Endothelial cell of umbilical vein (primary cell): ENCODE measurements at regions not wholly inside any gene's neighbourhood (a gene's known extent, or its start where the extent isn't known, plus 50 kb on each side); places are given as distances from the start of the nearest gene placed in this dataset.

Source experiments
- BruUV-seq: library from RNA; stranded (reverse); fragments of 400-500 nt; replicated peaks from 2 replicates; lab custom pipeline; 2021; lab: Mats Ljungman, UMichigan
- CTCF ChIA-PET: fragments of 300-600, 350-600 bp; sonication (Branson Sonifier 250); formaldehyde crosslinking; loops from one replicate; lab custom pipeline; 2021; ENCODE audit warnings: antibody characterized with exemption, inconsistent platforms; lab: Charles Lee
- POLR2A ChIA-PET: fragments of 300-600, 350-600 bp; sonication (Branson Sonifier 250); formaldehyde crosslinking; loops from one replicate; lab custom pipeline; 2021; ENCODE audit warnings: antibody characterized with exemption, inconsistent platforms; lab: Charles Lee
- DNase-seq: peaks from one replicate; pipeline ENCODE4 v3.0.0-alpha.2; 2011; ENCODE audit warnings: low read depth, low spot score
- FAIRE-seq: peaks from 2 replicates; lab custom pipeline; 2011; peaks lifted over from hg19 to GRCh38; lab: Jason Lieb, UNC
- H2AFZ ChIP-seq: 2 replicates; pipeline ENCODE4 v1.6.0; 2012; ENCODE audit warnings: low read depth, low read length, control low read depth, inconsistent platforms
- H3K27ac ChIP-seq: 2 replicates; pipeline ENCODE4 v1.5.1; 2011; ENCODE audit warnings: low read depth, mild to moderate bottlenecking, control low read depth, low read length, moderate library complexity; ENCODE audit not compliant: insufficient read depth
- H3K27me3 ChIP-seq, 2 experiments: 2 replicates each; pipeline versions ENCODE4 v1.6.0 to v1.6.1; 2011; ENCODE audit warnings: low read length in 2 of 2, mixed read lengths in 1 of 2; ENCODE audit not compliant: control insufficient read depth in 2 of 2, insufficient read depth in 2 of 2
- H3K36me3 ChIP-seq, 2 experiments: 2 replicates in 1 of 2; 3 replicates in 1 of 2; pipeline ENCODE4 v1.5.1; 2011; ENCODE audit warnings: low read length in 2 of 2, mild to moderate bottlenecking in 1 of 2, moderate library complexity in 1 of 2; ENCODE audit not compliant: control insufficient read depth in 2 of 2, insufficient read depth in 2 of 2; ENCODE audit errors: extremely low read depth in 1 of 2
- H3K4me1 ChIP-seq: 3 replicates; pipeline ENCODE4 v1.5.1; 2011; ENCODE audit warnings: mild to moderate bottlenecking, low read length; ENCODE audit not compliant: control insufficient read depth, insufficient read depth; ENCODE audit errors: extremely low read depth
- H3K4me2 ChIP-seq: 2 replicates; pipeline ENCODE4 v1.6.1; 2011; ENCODE audit warnings: low read length, control low read depth, mixed read lengths; ENCODE audit not compliant: insufficient read depth
- H3K4me3 ChIP-seq, 3 experiments: fragments of 200-600 bp in 1 of 3; sonication (generic), shearing (Covaris generic) in 1 of 3; replicated peaks in 1 of 3; 2 replicates each; pipeline ENCODE4 v1.5.1; 2011 to 2016; ENCODE audit warnings: control low read depth in 3 of 3, low read length in 3 of 3, mild to moderate bottlenecking in 2 of 3, inconsistent platforms in 1 of 3, low read depth in 1 of 3, moderate library complexity in 1 of 3; ENCODE audit not compliant: insufficient read depth in 1 of 3
- H3K79me2 ChIP-seq: 2 replicates; pipeline ENCODE4 v1.6.0; 2012; ENCODE audit warnings: low read length, inconsistent platforms; ENCODE audit not compliant: control insufficient read depth, insufficient read depth
- H3K9ac ChIP-seq: replicated peaks from 2 replicates; pipeline ENCODE3; 2011; ENCODE audit warnings: low read length, control low read depth; ENCODE audit not compliant: insufficient read depth; ENCODE audit errors: extremely low read depth
- H3K9me1 ChIP-seq: replicated peaks from 3 replicates; pipeline ENCODE4 v1.6.0; 2011; ENCODE audit warnings: mild to moderate bottlenecking, low read length; ENCODE audit not compliant: control insufficient read depth, insufficient read depth; ENCODE audit errors: extremely low read depth
- H3K9me3 ChIP-seq: replicated peaks from 2 replicates; pipeline ENCODE4 v1.5.1; 2012; ENCODE audit warnings: low read length, inconsistent platforms; ENCODE audit not compliant: control insufficient read depth, insufficient read depth
- H4K20me1 ChIP-seq: replicated peaks from 2 replicates; pipeline ENCODE3; 2011; ENCODE audit warnings: mild to moderate bottlenecking, low read length; ENCODE audit not compliant: control insufficient read depth, insufficient read depth; ENCODE audit errors: extremely low read depth
- CTCF ChIP-seq, 2 donors: IDR thresholded peaks; 1 replicate in 1 of 2; 2 replicates in 1 of 2; pipeline ENCODE4 v1.5.1; 2011; ENCODE audit warnings: low read length in 2 of 2, mild to moderate bottlenecking in 2 of 2, moderate library complexity in 2 of 2, control low read depth in 1 of 2, inconsistent platforms in 1 of 2, low read depth in 1 of 2; ENCODE audit not compliant: insufficient read depth in 1 of 2; ENCODE audit errors: extremely low read depth in 1 of 2
- GATA2 ChIP-seq: IDR thresholded peaks from 2 replicates; pipeline ENCODE4 v1.7.0; 2011; ENCODE audit warnings: low read depth, mild to moderate bottlenecking, moderate library complexity, mixed read lengths, low read length; ENCODE audit not compliant: insufficient read length, insufficient read depth
- JUN ChIP-seq: IDR thresholded peaks from 2 replicates; pipeline ENCODE4 v1.6.1; 2011; ENCODE audit warnings: borderline replicate concordance, low read depth; ENCODE audit not compliant: insufficient read length, insufficient read depth
- MAX ChIP-seq: IDR thresholded peaks from 2 replicates; pipeline ENCODE4 v1.6.1; 2011; ENCODE audit not compliant: insufficient read depth, insufficient read length
- MYC ChIP-seq: IDR thresholded peaks from one replicate; pipeline ENCODE4 v1.6.1; 2011; ENCODE audit warnings: mild to moderate bottlenecking, low read depth, low read length
- POLR2A ChIP-seq: IDR thresholded peaks from 2 replicates; pipeline ENCODE4 v1.6.1; 2012; ENCODE audit warnings: low read depth, mild to moderate bottlenecking, control low read depth, low read length
- POLR2AphosphoS5 ChIP-seq: IDR thresholded peaks from 2 replicates; pipeline ENCODE4 v1.6.1; 2012; ENCODE audit warnings: low read depth, mild to moderate bottlenecking, control low read depth, low read length, moderate library complexity; ENCODE audit not compliant: insufficient read depth
- dilution Hi-C: fragments of 300-500 bp; cut with MboI; formaldehyde crosslinking; loops from one replicate; pipeline ENCODE4 v1.15.0; 2019; ENCODE audit warnings: low sequenced_read_pairs; ENCODE audit not compliant: extremely low pct_ligation_motif_present
- intact Hi-C: fragments of 100-400 bp; cut with micrococcal nuclease; formaldehyde crosslinking; loops from one replicate; pipeline ENCODE4 v1.10.0; 2022

- Histone ChIP-seq H3K4me1 (no peaks in the 10 kb centered on the region), H3K9me3 (no peaks in the 10 kb centered on the region), H3K4me3 (no peak overlapping the region), H4K20me1 (no peaks in the 10 kb centered on the region), H3K27ac (no peak overlapping the region), H3K36me3 (no peaks in the 10 kb centered on the region), H3K9me1 (no peaks in the 10 kb centered on the region), H3K4me2 (no peak overlapping the region), H3K79me2 (no peaks in the 10 kb centered on the region), H2AFZ (no peak overlapping the region), H3K9ac (no peak overlapping the region), H3K27me3 (no peaks in the 10 kb centered on the region)
- dilution Hi-C loops (no loop called here), intact Hi-C loops (no loop called here)
- TF ChIP-seq MAX (no peak), MYC (no peak), GATA2 (no peak), CTCF (IDR thresholded peaks at IDR 0.05; ENCODE audit: extremely low read depth in 1 of 2, insufficient read depth in 1 of 2, low read depth in 1 of 2, low read length in 2 of 2) (no peak), POLR2A (no peak), POLR2AphosphoS5 (no peak), JUN (no peak)
- no peak for FAIRE-seq
- BruUV-seq, result no TSS peak
- ChIA-PET POLR2A (no interaction called here), CTCF (interaction anchor here (1.3 kb wide), 1 partner anchor 14 kb away, joined by 6 read pairs; no protein-coding TSS in a partner anchor)
- no peak for DNase-seq
Observed at GRCh38 chr7:142334236-142334635, 76.4 kb upstream of the PRSS58 start.
